Inferior parietal cortex (tissue), 1 donor: ENCODE measurements at regions not wholly inside any gene's neighbourhood (a gene's known extent, or its start where the extent isn't known, plus 50 kb on each side); places are given as distances from the start of the nearest gene placed in this dataset.
"Not testable (repeated sequence)": the region's sequence is repeated elsewhere in the genome, so short reads cannot be mapped to it uniquely, and the experiment has no call there.

Source experiments
- DNase-seq: peaks from one replicate; pipeline ENCODE4 v3.0.0-alpha.2; 2016; ENCODE audit errors: extremely low spot score

DNA sequence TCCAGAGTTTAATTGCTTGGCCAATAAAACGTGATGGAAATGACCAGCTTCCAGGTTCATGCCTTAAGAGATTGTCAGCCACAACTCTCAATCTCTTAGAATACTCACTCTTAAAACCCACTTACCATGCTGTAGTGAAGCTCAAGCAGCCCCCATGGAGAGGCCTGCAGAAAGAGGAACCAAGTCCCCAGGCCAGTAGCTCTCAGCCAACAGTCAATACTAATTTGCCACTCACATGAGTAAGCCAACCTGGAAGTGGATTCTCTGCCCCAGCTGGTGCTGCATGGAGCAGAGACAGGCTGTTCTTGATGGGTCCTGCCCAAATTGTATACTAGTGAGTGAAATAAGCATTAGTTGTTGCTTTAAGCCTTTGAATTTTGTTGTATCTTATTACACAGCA is 155.9 kb downstream of the OXSM start:
- no peak for DNase-seq

GRCh38 chr3:25952133-25952532 is 162.2 kb downstream of the OXSM start:
- no peak for DNase-seq

DNA sequence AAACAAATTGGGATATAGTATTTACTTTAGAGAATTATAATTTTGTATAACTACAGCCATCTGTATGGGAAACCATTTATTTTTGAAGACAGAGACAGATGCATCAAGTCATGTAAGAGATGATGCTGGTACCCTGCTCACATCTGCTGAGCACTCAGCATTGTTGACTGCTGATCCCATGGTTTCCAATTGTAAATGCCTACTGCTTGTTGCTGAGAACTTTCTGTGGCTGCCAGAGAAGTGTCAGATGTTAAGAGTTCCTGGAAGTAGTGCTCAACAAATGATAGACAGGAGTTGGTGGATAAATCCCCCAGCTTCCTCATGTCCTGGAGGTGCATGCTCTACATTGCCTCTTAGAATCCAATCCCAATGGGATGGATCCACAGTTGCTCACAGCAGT is 167.1 kb downstream of the OXSM start:
- no peak for DNase-seq

- DNase-seq, result no peak
These were observed 170.9 kb downstream of the OXSM start for GRCh38 chr3:25960776-25961175.

GRCh38 chr3:25962255-25962654 is 172.4 kb downstream of the OXSM start:
- no peak for DNase-seq

DNA sequence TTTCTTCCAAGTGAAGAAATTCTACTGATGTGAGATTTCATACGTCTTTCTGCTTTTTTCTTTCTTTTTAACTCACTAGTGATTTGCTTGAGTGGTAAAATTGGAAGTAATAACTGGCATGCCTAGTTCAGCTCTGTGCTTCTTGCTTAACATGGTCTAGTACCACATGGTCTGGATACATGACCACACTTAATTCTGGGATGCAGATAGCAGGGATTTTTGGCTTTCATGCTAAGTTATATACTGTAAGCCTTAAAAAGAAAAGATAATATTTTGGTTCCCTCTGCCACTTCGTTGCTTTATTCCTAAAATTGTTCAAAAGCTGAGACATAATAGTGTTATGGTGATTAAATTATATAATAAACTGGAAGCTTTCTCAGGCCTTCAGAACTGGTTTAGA is 174.3 kb downstream of the OXSM start:
- no peak for DNase-seq

GRCh38 chr3:25967385-25967784 is 177.5 kb downstream of the OXSM start:
- DNase-seq, result no peak

- DNase-seq, result no peak
These were observed 181.8 kb downstream of the OXSM start for GRCh38 chr3:25971736-25972135.

DNA sequence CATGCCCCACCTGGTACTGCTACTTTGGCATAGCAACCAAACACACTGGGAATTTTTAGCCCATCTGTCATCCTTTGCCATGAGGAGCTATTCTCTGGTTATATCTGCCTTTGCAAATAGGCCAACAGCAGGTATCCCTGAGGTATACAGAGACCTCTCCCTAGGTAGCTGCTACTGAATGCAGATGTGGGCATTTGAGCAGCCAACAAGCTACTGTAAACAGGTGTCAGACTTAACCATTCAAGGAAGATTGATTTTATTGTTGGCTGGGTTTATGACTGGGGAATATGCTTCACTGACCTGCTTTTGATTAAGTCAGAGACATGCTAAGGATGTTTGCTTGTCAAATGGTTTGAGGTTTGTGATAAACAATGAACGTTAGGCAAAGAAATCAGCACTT is 183.2 kb downstream of the OXSM start:
- no peak for DNase-seq

DNA sequence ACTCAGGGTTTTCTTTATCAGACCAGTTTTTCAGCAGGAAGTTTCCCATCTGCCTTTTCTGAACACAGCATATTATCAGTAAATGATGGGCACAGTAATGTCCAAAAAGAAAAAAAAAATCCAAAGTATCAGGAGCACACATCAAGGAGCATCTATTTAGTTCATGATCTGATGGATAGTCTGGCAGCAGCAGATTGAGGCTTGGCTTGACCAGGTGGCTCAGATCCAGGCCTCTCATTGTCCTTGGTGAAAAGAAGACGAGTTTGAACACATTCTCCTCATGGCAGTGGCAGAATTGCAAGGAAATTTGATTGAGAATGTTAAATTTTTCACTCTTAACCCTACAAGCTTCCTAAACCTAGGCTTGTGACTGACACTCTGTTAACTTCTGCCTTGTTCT is 192.9 kb downstream of the OXSM start:
- no peak for DNase-seq

GRCh38 chr3:25985621-25986020 is 195.7 kb downstream of the OXSM start:
- no peak for DNase-seq

GRCh38 chr3:25992606-25993005 is 202.7 kb downstream of the OXSM start:
- no peak for DNase-seq

DNA sequence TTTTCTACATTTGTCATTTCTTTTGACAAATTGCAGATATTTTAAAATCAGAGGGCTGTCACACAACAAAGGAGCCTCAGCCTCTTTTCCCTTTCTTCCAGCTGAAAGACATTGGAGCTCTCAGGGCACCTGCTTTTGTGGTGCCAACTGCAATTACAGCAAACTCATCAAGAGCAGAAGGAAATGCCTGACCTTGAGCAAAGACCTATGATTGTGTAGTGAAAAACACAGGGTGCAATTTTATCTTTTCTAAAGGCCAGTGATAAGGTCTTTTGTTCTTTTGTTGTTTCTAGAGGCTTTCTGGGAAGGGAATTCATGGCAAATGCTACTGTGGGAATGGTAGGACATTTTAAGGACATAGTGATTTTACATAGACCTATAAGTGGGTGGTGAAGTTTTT is 214.3 kb downstream of the OXSM start:
- DNase-seq, result no peak

DNA sequence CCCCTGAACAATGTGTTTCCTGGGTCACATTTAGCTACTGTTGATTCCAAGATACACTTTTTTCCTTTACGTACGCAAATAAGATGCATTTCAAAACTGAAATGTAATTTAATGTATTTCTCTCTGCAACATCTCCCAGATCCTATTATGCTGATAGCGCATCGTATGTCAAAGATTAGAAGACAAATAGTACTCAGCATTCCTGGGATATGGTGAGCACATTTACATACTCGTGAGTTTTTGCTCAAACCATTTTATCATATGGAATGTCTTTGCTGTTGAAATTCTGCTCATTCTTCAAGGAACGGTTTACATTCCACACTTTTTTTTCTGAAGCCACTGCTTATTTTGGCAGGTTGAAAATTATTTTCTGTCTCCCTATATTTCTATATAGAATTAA is 221.4 kb downstream of the OXSM start:
- DNase-seq, result no peak

DNA sequence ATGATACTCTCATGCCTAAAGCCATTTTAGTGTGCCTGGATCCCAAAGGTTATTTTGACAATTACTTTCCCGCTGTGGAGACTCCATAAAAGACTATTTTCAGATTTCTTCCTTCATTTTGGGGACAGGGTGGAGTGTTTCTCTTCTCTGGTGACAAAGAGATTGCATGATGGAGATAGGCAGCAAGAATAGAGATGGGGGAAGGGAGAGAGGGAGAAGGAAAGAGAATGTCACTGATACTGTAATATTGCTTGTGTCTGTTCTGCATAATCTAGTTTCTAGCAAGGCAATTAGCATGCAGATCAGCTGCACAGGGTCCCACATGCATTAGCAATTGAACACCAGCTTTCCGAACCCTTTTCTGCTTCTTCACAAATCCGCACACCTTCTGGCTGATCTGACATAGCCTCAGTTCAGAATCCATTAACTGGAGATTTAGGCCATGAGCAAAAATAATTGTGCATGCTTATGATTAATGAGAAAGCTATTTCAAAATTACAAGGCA is 222.4 kb downstream of the OXSM start:
- no peak for DNase-seq

DNA sequence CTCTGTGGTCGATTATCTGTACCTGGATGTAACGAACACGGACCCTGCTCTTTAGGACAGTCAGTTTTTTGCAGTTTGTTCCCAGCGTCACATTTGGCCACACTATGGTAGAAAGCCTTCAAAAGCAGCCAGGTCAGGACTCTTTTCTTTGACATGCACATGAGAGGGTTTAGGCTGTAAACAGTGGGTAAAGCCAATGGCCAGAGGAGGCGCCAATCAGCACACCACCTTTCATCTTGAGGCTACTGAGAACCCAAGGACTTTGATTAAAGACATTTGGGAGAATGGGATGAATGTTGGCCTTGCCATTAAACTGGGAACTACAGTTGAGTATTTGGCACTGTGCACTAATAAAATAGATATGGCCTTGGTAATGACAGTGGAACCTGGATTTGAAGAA is 225.9 kb downstream of the OXSM start:
- DNase-seq, result no peak

DNA sequence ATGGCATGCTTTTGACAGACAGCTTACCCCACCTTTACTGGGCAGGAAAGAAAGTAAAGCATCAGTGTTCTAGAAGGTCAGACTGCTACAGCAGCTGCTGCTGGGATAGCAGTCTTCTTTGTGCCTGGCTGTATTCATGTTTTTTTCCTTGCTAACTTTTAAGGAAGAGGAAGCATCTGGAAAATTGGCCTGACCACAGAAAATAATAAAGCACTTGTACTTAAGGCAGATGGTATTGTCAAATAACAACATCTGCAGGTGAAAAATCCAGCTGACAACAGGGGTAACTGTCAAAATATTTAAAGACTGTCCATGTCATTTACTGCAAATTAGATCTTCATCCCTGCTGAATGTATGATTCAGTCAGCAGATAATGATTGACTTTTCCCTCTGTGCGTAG is 229.0 kb downstream of the OXSM start:
- no peak for DNase-seq

GRCh38 chr3:26024206-26024605 is 234.3 kb downstream of the OXSM start:
- DNase-seq, result not testable (repeated sequence)

- no peak for DNase-seq
These were observed 239.4 kb downstream of the OXSM start for GRCh38 chr3:26029321-26029720.

GRCh38 chr3:26042126-26042525 is 252.2 kb downstream of the OXSM start:
- not testable (repeated sequence) for DNase-seq

DNA sequence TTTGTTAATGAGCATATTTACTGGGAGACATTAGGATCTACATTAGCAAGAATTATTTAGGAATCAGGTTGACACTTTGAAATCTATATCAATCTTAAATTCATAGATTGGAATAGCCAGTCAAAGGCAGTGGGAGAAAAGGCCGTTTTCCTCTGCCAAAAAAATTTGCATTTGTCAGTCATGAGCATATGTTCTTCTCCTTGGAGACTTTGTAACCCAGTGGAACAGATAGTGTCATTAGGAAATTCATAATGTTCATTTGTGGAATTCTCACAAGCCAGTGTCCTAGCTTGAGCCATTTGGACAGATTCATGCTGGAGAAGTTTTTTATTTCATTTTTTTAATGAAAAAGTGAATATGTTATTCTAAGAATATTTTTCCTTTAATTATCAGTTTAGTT is 260.1 kb downstream of the OXSM start:
- no peak for DNase-seq

DNA sequence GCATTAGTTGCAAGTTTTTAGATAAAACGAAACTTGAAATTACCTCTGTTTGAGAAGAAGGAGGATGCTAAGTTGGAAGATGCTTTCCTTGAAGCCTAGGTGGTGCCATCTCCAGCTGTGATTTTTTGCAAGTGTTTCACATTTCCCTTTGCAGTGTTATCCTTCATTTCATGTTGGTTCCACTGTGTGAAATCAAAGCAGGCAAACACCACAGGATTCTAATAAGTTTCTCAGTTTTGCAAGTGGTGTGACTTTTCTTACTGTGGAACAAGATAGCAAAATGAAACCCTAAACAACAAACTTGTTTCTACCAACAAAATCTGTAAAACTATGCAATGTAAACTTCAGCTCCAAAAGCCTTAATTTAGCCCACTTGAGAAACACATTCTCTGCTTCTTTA is 260.9 kb downstream of the OXSM start:
- no peak for DNase-seq

DNA sequence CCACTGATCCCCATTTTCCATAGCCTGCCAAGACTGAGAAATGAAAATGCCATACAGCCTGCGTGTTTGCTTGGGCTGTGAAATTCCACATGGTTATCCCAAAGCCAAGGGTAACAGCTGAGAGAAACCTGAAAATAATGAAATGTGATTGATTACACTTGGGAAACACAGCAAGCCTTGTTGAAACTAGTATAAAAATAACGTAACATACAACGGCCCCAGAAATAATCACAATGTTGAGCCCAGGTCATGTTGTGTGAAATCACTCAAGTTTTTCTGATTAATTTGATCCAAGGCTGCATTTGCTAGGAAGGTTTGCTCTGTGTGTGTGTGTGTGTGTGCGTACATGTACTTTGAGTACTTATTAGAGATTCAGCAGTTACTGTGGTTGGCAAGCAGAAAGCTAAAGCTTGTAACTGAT is 269.0 kb downstream of the OXSM start:
- DNase-seq, result no peak

DNA sequence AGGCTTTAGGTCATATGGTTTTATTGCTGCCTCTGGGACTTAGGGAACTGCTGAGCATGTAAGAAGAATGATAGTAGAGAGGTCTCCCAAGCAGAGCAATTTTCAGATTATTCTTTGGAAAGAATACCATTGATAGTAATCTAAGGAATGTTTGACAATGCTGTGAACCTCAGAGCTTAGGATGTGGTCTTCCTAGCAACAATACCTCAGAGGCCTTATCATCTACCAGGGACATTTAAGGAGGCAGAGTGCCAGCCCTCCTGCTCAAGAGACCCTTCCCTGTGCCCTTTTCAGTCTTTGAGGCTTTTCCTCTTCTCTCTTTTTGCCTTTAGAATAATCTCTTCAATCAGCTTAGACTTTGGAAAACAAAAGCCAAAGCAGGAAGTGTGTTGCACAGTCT is 272.1 kb downstream of the OXSM start:
- no peak for DNase-seq

- no peak for DNase-seq
These were observed 274.4 kb downstream of the OXSM start for GRCh38 chr3:26064297-26064696.
